GM12872 (cell line): ENCODE measurements at regions not wholly inside any gene's neighbourhood (a gene's known extent, or its start where the extent isn't known, plus 50 kb on each side); places are given as distances from the start of the nearest gene placed in this dataset.

Experiments used
- CTCF ChIP-seq: IDR thresholded peaks from 3 replicates; pipeline ENCODE4 v1.5.1; 2011; ENCODE audit warnings: low read depth, mild to moderate bottlenecking, low read length, moderate library complexity; ENCODE audit not compliant: insufficient read depth

DNA sequence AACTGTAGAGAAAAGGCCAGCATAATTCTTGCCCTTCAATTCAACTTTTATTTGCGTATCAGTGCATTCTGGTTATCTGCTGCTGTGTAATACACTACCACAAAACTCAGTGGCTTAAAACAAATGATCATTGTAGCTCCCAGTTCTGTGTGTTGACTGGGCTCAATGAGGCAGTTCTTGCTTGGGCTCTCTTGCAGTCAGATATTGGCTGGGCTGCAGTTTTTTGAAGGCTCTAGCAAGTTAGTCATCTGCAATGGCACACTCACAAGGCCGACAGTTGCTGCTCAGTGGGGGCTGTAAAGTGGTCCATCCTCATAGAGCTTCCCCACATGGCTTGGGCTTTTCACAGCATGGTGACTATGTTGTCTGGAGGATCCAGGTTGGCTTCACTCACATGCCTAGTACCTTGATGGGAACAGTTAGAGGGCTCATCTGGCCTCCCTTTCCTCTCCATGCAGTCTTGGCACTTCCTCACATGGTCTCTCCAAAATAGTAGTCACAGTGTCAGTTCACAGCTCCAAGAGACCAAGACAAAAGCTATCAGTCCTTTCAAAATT lies 110.6 kb upstream of the TNP1 start:
- TF ChIP-seq CTCF = no peak

DNA sequence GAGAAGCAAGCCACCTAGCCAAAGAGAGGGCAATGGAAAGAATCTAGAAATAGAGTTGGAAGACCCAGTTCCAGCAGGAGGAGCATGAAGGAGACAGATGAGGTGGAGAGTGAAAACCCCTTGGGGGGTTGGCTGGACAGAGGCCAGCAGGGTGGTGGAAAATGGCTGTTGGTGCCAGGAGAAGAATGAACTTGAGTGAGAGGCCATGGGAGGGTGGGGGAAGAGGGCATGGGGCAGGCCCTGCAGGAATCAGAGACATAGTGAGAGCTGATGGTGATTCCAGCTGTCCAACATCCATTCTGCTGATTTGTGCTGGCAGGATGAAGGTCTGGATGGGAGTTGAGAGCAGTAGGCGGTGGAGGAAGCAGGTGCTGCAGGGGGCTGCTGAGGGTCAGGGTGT lies 108.0 kb upstream of the TNP1 start:
- no peak for TF ChIP-seq CTCF

DNA sequence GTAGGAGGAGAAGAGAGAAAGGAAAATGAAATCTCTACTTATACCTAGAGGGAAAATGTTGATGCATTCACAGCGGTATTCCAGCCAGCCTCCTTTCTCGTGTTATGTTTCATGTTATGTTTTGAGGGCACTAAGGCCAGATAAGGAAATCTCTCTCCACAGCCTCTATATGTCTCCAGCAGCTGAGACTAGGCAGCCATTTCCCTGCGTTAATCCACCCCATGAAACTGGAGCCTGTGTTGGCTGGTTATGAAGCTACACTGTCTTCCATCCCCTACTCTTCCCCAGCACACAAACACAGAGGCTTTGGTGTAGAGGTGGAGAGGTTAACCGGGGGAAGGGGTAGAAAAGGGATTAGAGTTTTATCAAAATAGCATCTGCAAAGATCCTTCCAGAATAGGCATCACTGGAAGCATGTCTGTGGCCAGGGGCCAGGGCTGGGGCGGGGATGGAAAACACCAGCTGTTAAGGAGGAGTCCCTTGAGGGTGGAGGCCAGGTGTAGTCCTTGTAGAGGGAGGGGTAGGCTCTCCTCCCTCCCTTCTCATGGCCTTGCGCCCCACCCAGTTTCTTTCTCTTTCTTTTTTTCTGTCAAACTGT lies 100.9 kb upstream of the TNP1 start:
- TF ChIP-seq CTCF = no peak

DNA sequence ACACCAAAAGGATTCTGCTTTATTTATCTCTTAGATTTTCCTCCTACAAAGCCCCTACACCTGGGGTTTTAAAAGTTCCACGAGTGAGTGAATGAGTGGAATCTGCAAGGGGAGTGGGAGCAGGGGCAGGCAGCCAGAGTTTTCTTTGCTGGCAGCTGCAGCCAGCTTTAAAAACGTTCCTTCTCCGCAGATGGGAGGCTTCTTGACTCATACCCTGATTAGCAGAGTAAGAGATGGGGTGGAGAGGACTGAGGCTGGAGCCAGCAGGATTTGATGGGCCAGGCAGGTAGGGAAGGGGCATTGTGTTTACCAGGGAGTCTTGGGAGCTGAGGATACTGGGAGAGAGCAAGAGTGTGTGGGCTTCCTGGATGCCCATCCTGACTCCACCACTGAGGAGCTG lies 99.6 kb upstream of the TNP1 start:
- TF ChIP-seq CTCF = no peak

GRCh38 chr2:216956820-216957493 lies 97.1 kb upstream of the TNP1 start:
- TF ChIP-seq CTCF = no peak

DNA sequence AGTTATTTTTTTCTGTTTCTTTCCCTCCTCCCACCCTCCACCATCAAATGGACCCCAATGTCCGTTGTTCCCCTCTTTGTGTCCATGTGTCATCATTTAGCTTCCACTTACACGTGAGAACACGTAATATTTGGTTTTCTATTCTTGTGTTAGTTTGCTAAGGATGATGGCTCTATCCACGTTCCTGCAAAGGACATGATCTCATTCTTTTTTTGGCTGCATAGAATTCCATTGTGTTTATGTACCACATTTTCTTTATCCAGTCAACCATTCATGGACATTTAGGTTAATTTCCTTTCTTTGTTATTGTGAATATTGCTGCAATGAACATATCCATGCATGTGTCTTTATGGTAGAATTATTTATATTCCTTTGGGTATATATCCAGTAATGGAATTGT lies 91.3 kb upstream of the TNP1 start:
- TF ChIP-seq CTCF = no peak

- no peak for TF ChIP-seq CTCF
Measured at GRCh38 chr2:216950547-216950946, 90.7 kb upstream of the TNP1 start.
